NOMO-1 (cell line): ENCODE measurements at regions not wholly inside any gene's neighbourhood (a gene's known extent, or its start where the extent isn't known, plus 50 kb on each side); places are given as distances from the start of the nearest gene placed in this dataset.
"Not testable (repeated sequence)": the region's sequence is repeated elsewhere in the genome, so short reads cannot be mapped to it uniquely, and the experiment has no call there.

Source experiments
- DNase-seq, 2 experiments: peaks; one replicate each; lab custom pipeline; 2025; ENCODE audit not compliant: unreplicated experiment in 2 of 2; lab: John Stamatoyannopoulos, UW

DNA sequence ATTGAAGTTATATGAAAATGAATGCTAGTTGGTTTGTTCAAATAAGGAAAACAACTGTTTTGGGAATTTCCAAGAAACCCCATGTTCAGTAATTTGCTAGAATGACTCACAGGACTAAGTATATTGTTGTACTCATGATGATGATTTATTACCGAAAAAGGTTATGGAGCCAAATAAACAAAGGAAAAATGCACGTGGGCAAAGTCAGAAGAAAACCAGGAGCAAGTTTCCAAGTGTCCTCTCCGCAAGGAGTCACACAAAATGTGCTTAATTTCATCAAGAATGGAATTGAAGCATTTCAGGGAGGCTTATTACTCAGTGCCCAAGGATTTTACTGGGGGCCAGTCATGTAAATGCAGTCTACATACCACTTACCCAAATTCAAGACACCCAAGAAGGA lies 1652.4 kb upstream of the TMEFF2 start:
- no peak for DNase-seq

DNA sequence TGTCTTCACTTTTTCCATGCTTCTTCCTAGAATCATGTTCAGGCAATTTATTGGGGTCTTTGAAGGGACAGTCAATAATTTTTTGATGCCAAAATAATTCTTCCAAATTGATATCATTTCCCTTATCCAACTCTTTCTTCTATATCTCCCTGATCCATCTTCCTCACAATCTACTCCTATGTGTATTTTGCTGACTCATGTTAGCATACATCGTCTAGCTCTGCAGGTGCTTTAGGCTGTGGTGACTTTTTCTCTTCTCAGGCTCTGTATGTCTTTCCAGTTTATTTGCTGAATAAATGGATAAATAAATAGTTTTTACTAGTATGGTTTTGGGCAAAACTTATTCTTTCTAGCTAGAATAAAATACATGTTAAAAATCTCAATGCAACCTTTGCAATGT lies 1650.9 kb upstream of the TMEFF2 start:
- no peak for DNase-seq

DNA sequence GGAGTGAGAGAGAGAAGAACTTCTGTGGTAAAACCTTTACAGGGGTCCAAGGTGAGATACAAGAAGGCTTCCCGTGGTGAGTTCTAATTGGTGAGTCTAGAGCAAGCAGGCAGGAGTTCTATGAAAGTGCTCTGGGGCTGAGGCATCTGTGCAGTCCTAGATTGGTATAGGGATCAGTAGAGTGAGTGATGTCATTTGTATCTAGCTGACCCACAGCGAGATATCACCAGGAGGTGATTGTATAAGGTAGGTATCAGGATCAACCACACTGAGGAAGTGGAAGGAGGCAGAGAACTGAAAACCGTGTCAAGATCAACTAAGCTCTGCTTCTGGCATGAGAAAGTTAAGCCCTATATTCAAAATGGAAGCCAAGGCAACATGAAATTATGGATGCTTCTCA lies 1648.9 kb upstream of the TMEFF2 start:
- no peak for DNase-seq

DNA sequence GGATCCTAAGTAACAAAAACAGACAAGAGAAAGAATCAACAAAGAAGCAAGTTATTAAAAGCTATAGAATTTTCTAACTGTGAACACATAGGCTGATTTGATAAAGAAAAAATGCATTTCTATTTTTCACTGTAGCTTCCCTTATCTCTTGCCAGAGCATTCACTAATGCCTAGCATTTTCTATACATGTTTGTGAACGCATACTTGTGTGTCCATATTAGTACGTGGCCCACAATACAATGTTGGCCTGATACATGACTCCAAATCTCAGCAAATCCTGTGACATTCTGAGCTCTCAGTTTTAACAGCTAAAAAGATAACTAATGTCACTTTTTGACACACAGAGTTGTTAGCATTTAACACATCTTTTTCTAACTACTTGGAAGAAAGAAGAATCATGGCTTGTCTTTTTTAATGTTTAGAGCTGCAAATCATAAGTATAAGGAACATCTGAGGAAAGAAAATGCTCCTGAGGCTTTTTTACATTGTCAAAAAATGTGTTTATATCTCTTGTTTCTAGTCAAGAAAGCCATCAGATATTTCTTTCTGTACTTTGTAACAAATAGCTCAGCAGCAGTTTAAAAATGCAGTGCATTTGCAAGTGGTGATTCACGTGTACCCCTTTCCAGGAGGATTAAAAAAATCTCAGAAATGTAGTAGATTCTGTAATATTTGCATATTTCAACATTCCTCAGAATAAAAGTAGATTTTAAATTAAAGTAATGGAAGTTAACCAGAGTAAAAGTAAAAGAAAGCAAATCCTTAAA lies 1646.8 kb upstream of the TMEFF2 start:
- no peak for DNase-seq

DNA sequence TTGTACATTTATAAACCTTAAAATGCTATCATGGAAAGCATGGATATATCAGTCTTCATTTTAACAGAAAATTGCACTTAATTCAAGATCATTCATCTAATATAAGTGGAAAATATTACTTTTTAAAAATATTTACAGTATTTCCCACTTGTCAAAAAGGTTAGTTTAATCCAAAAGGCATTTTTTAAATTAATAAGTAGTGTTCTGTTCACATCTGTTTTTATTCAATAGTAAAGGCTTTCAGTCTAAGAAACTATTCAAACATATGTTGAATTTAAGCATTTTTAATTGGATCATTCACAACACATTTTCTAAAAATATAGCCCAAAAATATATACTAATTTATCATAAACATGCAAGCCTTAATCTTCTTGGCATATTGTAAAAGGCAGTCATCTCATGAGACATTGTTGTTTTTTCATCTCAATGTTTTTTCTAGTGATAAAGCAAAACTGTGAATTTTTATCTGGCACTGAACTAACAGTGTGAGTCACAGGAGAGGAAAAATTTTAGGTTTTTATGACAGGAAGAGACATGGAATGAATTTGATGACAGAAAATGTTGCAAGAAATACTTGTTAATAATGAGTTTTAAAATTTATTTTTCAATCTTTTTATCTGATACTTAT lies 1642.5 kb upstream of the TMEFF2 start:
- no peak for DNase-seq

DNA sequence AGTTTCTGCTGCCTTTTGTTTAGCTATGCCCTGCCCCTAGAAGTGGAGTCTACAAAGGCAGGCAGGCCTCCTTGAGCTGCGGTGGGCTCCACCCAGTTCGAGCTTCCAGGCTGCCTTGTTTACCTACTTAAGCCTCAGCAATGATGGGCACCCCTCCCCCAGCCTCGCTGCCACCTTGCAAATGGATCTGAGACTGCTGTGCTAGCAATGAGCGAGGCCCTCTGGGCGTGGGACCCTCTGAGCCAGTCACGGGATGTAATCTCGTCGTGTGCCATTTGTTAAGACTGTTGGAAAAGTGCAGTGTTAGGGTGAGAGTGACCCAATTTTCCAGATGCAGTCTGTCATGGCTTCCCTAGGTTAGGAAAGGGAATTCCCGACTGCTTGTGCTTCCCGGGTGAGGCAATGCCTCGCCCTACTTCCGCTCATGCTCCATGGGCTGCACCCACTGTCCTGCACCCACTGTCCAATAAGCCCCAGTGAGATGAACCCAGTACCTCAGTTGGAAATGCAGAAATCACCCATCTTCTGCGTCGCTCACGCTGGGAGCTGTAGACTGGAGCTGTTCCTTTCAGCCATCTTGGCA lies 1641.8 kb upstream of the TMEFF2 start:
- DNase-seq = not testable (repeated sequence)

DNA sequence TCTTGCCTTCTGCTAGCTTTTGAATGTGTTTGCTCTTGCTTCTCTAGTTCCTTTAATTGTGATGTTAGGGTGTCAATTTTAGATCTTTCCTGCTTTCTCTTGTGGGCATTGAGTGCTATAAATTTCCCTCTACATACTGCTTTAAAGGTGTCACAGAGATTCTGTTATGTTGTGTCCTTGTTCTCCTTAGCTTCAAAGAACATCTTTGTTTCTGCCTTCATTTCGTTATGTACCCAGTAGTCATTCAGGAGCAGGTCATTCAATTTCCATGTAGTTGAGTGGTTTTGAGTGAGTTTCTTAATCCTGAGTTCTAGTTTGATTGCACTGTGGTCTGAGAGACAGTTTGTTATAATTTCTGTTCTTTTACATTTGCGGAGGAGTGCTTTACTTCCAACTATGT lies 1639.2 kb upstream of the TMEFF2 start:
- not testable (repeated sequence) for DNase-seq

DNA sequence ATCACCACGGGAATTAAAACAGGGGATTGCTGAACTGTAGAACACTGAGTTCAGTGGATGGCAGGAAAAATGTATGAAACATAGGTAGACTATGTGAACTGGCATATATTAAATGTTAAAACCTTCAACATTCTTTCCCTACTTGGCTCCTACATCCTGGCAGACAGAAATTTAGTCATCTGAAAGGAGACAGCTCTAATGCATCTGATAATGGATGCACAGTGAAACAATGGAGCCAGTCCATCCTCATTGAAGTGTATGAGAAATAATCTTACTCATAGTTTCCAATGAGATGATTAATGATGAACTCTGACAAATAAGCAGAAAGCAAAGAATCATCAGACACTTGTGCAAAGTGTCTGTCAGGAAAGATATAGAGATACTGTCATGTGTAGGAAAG lies 1629.7 kb upstream of the TMEFF2 start:
- DNase-seq = no peak

DNA sequence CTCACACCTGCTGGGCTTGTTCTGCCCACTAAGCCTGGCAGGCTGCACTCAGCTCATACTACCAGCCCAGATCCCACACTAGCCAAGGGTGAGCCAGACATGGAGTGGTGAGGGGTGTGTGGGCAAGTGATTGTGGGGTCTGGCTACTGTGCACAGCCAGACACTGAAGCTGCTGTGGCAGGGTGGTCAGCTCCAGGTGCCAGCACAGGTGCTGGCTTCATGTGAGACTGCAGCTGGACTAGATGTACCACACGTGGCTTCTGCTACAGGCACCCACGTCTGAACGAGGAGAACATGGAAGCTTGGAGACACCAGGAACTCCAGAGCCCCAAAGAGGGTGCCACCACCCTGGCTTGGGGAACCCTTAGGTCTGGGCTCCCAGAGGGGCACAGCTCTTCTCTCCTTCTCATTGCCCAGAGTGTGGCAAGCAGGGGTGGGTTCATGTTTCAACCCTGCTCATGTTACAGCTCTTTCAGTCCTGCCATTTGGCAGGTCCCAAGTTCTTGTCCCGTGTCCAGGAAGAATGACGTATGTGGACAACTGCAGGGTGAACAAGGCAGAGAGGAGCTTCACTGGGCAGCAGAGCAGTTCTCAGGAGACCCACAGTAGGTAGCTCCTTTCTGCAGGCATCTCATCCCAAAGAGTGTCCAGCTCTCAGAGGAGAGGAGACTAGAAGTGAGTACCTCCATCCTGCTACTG lies 1624.2 kb upstream of the TMEFF2 start:
- no peak for DNase-seq

DNA sequence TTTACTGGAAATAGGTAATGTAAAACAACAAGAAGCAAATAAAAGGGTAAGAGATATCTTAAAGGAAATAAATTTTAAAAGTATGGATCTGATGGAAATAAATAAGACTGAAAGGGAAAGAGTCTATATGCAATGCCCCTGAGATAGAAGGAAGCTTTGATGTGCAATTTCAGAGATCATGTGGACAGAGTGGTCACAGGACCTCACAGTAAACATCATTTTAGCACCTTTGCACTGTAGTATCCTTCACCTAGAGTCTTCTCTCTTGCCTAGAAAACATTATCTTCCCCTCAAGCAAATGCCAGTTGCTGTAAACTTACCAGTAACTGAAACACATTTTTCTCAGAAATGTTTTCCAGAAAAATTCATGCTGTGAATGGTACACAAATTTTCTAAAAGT lies 1621.3 kb upstream of the TMEFF2 start:
- no peak for DNase-seq

DNA sequence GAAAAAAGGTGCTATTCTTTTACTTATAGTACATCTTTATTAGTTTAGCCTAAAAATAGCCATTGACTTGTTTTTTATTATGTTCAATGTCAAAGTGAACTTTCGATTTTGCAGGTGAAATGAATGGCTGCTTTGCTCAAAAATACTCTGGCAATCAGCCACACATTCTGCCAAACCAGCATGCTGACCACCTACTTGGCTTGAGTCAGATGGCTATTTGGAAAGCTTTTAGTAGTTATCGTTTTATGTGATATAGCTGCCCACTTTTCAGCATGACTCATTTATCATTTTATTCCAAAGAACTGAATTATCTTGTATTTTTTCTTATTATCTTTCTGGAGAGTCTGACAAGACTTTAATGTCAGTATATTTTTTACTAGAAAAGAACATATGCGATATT lies 1615.8 kb upstream of the TMEFF2 start:
- no peak for DNase-seq

DNA sequence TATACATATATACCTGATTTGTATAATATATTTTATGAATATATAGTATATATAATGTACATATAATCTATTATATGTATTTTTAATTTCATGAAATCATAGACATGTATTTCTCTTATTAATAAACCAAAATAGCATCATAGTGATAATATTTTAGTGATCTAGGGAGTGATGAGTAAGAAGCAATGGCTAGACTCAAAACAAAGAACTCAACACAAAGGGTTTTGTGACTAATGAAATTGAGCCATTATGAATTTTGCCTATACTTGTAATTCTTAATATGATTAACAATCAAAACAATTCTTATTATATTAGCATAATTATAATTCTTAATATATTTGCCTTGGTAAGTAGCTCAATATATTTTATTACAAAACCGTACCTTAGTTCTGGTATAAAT lies 1614.1 kb upstream of the TMEFF2 start:
- DNase-seq = no peak

DNA sequence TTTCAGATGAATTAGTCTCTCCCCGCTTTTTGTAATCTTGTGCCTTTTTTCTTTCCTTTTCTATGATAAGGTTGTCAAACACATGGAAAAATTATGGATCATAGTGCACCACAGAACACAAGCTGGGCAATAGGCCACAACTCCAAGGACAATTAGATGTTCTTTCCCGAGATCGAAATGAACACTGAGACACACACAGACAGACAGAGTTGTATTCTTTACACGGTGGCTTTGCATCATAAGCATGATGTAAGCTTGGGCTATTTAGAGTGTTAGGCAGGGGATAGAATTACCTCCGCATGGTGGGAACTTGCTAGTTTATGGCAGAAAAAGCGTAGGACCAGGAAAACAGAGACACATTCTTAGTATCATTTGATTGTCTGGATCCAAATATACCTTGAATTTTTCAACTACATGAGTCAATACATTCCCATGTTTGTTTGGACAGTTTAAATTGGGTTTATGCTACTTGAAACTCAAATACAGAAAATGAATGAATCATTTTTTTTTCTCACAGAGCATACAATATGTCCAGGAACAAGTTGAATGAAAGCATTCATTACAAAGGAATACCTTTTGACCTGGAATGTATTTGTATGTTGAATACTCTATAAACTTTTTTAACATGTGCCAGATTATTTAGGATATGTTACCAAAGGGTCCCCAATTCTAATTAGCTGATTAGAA lies 1611.5 kb upstream of the TMEFF2 start:
- no peak for DNase-seq

DNA sequence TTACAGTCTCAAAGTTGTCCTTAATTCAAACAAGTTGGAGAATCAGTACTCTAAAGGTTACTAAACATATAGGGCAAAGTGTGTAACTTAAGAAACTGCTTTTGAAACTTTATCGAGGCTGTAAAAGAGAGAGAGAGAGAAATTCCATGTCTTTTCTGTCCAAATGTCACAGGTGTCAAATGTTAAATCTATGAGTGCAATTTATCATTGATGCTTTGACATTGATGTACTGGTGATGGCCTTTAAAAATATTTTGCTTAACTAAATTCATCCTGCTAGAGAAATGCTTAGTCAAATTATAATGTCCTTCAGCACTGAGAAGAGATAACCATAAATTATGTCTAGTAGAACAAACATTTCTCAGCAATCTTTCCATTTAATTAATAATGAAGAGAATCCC lies 1602.1 kb upstream of the TMEFF2 start:
- no peak for DNase-seq

DNA sequence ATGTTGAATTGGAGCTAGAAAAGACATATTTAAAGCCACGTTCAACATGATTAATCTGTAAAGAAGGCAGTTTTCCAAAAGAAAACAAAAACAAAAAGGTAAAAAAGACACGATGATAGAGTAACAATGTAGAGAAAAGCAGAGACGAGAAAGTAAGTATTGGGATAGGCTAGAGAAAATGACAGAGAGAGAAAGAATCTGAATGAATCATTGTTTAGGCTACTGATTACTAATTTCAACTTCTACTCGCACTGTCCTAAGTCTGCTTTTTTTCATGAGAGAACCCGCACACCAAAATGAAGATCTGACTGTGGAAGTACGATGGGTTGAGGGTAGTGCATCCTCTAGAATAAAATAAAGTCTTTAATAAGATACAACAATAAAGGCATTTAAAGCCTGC lies 1599.2 kb upstream of the TMEFF2 start:
- DNase-seq = no peak

DNA sequence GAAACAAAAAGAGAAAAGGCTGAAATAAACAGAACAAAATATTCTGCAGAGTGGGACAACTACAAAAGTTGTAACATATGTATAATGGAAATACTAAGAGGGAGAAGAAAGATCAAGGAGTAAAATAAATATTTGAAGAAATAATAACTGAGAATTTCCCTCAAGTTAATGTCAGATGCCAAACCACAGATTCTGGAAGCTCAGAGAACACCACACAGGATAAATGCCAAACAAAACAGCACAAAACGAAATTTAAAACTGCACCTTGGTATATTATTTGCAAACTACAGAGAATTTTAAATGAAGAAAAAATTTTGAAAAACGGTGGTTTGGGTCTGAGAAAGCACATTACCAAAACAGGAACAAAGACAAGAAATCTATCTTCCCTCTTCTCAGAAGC lies 1588.9 kb upstream of the TMEFF2 start:
- no peak for DNase-seq

DNA sequence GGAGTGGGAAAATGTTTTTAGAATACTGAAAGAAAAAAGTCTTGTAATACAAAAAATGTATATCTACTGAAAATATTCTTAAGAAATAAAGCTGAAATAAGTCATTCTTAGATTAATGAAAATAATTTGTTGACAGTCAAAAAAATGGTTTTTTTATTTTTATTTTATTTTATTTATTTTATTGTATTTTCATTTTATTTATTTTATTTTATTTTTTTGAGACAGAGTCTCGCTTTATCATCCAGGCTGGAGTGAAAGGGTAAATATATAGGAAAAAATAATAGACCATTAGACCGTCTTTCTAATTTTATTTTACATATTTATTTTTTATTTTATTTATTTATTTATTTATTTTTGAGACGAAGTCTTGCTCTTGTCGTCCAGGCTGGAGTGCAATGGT lies 1583.6 kb upstream of the TMEFF2 start:
- no peak for DNase-seq

DNA sequence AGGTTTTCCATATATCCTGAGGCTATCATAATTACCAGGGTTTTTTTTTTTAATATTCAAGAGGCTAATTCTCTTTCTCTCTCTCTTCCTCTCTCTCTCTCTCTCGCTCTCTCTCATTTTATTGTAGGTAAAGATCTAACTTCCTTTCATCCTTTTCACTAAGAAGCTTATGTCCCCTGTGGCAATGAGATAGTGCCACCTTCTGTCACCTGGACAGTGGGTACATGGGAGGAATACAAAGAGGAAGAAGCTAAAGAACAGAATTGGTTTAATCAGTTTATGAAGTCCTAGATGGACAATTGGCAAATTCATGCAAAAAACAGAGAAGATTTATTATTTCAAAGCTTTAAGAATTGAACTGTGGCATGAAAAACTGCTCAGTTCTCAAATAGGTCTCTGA lies 1582.3 kb upstream of the TMEFF2 start:
- no peak for DNase-seq

DNA sequence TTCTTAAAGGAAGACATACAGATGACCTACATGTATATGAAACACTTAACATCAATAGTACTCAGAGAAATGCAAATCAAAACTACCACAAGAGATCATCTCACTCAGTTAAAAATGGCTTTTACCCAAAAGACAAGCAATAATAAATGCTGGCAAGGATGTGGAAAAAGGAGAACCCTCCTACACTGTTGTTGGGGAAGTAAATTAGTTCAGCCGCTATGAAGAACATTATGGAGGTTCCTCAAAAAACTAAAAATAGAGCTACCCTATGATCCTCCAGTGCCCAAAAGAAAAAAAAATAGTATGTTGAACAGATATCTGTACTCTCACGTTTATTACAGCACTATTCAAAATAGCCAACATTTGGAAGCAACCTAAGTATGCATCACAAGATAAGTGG lies 1579.4 kb upstream of the TMEFF2 start:
- no peak for DNase-seq

DNA sequence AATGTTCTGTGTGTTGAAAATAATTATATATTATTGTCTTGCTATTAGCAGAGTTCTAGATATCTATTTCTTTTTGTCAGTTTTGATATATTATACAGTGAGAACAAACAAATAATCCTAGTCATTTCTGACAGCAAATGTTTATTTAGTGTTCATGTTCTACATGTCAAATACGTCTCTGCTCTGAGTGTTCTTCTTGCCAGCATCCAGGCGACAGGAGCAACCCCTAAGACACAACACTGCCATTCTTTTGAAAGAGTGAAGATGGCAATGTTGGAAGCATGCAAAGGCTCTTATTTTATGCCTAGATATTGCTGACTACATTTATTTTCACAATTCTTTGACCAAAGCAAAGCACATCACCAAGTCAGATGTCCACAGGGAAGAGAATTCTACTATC lies 1556.6 kb upstream of the TMEFF2 start:
- no peak for DNase-seq

DNA sequence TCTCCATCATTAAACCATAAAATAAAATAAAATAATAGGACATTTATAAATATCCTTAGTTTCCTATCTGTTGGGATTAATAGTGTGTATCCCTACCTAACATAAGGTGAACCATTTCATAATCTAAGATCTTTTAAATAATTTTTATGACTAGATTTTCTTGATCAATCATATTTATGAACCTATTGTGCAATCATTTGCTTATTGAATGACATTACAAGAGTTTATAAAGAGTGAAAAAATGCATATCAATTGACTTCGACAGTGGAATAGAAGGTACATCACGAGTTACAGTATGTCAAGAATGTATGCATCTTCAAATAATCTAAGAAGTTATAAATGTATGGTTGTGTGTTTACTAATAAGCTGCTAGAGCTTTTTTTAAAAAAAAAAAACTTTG lies 1554.8 kb upstream of the TMEFF2 start:
- no peak for DNase-seq
